Esophagus squamous epithelium (tissue), 5 donors: ENCODE measurements at regions not wholly inside any gene's neighbourhood (a gene's known extent, or its start where the extent isn't known, plus 50 kb on each side); places are given as distances from the start of the nearest gene placed in this dataset.

ENCODE experiments used
- DNase-seq: peaks from one replicate; lab custom pipeline; 2025; lab: John Stamatoyannopoulos, UW
- H3K27ac ChIP-seq, 4 donors: fragments of 200-600 bp; sonication (generic); one replicate each; pipeline ENCODE4 v1.5.1; 2016 to 2019; ENCODE audit warnings: mild to moderate bottlenecking in 1 of 4
- H3K27me3 ChIP-seq, 4 donors: fragments of 200-600 bp; sonication (generic); 1 replicate in 3 of 4; 2 replicates in 1 of 4; pipeline versions ENCODE4 v1.5.1 to v1.6.0; 2017 to 2021; ENCODE audit warnings: antibody characterized with exemption in 1 of 4
- H3K36me3 ChIP-seq, 3 donors: fragments of 200-600 bp; sonication (generic); one replicate each; pipeline ENCODE4 v1.5.1; 2016 to 2019
- H3K4me1 ChIP-seq, 3 donors: fragments of 200-600 bp; sonication (generic); one replicate each; pipeline ENCODE4 v1.5.1; 2017 to 2019
- H3K4me3 ChIP-seq, 4 donors: fragments of 200-600 bp; sonication (generic); 1 replicate in 3 of 4; 2 replicates in 1 of 4; pipeline ENCODE4 v1.5.1; 2016 to 2019; ENCODE audit warnings: mild to moderate bottlenecking in 2 of 4, moderate library complexity in 1 of 4
- H3K9me3 ChIP-seq, 3 donors: fragments of 200-600 bp; sonication (generic); one replicate each; pipeline ENCODE4 v1.5.1; 2016 to 2019
- CTCF ChIP-seq, 6 experiments: fragments of 450-650 bp in 4 of 6; fragments of 200-600 bp in 2 of 6; sonication (generic) in 2 of 6; IDR thresholded peaks; one replicate each; pipeline ENCODE4 v1.5.1; 2016 to 2019; ENCODE audit warnings: antibody characterized with exemption in 6 of 6, mild to moderate bottlenecking in 4 of 6, moderate library complexity in 4 of 6
- POLR2A ChIP-seq, 4 donors: fragments of 450-650 bp; IDR thresholded peaks; one replicate each; pipeline ENCODE4 v1.6.1; 2017; ENCODE audit warnings: antibody characterized with exemption in 4 of 4, mild to moderate bottlenecking in 4 of 4, moderate library complexity in 3 of 4
- WGBS, 2 donors: methylation state at CpG; one replicate each; pipeline ENCODE4 v1.1.5; 2018; 5-methylcytosine and 5-hydroxymethylcytosine counted together
- intact Hi-C: fragments of 100-400 bp; cut with DNase I; formaldehyde crosslinking; loops from one replicate; pipeline ENCODE4 v1.15.0; 2022
- donor health status: DM: yes; HTN: yes; CAD: no.

- Histone ChIP-seq H3K9me3 (no peaks in the 10 kb centered on the region), H3K36me3 (no peaks in the 10 kb centered on the region), H3K27ac (no peak overlapping the region), H3K27me3 (no peaks in the 10 kb centered on the region), H3K4me1 (no peaks in the 10 kb centered on the region), H3K4me3 (no peak overlapping the region)
- no peak for DNase-seq
- intact Hi-C loops, result no loop called here
- TF ChIP-seq POLR2A (IDR thresholded peaks at IDR 0.05), result no peak
- no peak for TF ChIP-seq CTCF (IDR thresholded peaks at IDR 0.05)
- 40 to 70% methylated on average over 5 of the region's 5 CpGs for WGBS, 2 donors
These were observed 122.4 kb upstream of the FGF10 start for GRCh38 chr5:44511596-44511995.

- H3K27me3 ChIP-seq, result no peaks in the 10 kb centered on the region
- DNase-seq, result no peak
- H3K4me3 ChIP-seq, result no peak overlapping the region
- 8 to 19% methylated on average over 3 of the region's 3 CpGs for WGBS, 2 donors
- TF ChIP-seq POLR2A (IDR thresholded peaks at IDR 0.05), result no peak
- no peak for TF ChIP-seq CTCF (IDR thresholded peaks at IDR 0.05)
- H3K36me3 ChIP-seq, result no peaks in the 10 kb centered on the region
- no peaks in the 10 kb centered on the region for H3K9me3 ChIP-seq
- H3K27ac ChIP-seq, result no peak overlapping the region
- intact Hi-C loops, result no loop called here
- H3K4me1 ChIP-seq, result no peaks in the 10 kb centered on the region
These were observed 117.3 kb upstream of the FGF10 start for GRCh38 chr5:44506561-44506960.

GRCh38 chr5:44499381-44499780 lies 110.2 kb upstream of the FGF10 start:
- Histone ChIP-seq H3K27ac (no peak overlapping the region), H3K9me3 (no peaks in the 10 kb centered on the region), H3K36me3 (no peaks in the 10 kb centered on the region), H3K4me1 (no peaks in the 10 kb centered on the region), H3K27me3 (no peaks in the 10 kb centered on the region), H3K4me3 (no peak overlapping the region)
- 44 to 70% methylated on average over 1 of the region's 1 CpG for WGBS, 2 donors
- DNase-seq, result no peak
- intact Hi-C loops, result no loop called here
- TF ChIP-seq POLR2A (IDR thresholded peaks at IDR 0.05), result no peak
- no peak for TF ChIP-seq CTCF (IDR thresholded peaks at IDR 0.05)

GRCh38 chr5:44497606-44498005 lies 108.4 kb upstream of the FGF10 start:
- intact Hi-C loops, result no loop called here
- Histone ChIP-seq H3K9me3 (no peaks in the 10 kb centered on the region), H3K27me3 (no peaks in the 10 kb centered on the region), H3K27ac (no peak overlapping the region), H3K4me3 (no peak overlapping the region), H3K4me1 (no peaks in the 10 kb centered on the region), H3K36me3 (no peaks in the 10 kb centered on the region)
- DNase-seq, result no peak
- TF ChIP-seq CTCF (IDR thresholded peaks at IDR 0.05), result no peak
- no peak for TF ChIP-seq POLR2A (IDR thresholded peaks at IDR 0.05)
- 50 to 79% methylated on average over 1 of the region's 1 CpG for WGBS, 2 donors

GRCh38 chr5:44495280-44495679 lies 106.1 kb upstream of the FGF10 start:
- DNase-seq, result no peak
- Histone ChIP-seq H3K9me3 (peaks cover 0 to 3% (median 0%) of the 10 kb centered on the region in 3 donors), H3K4me3 (no peak overlapping the region), H3K36me3 (no peaks in the 10 kb centered on the region), H3K27ac (no peak overlapping the region), H3K27me3 (no peaks in the 10 kb centered on the region), H3K4me1 (no peaks in the 10 kb centered on the region)
- WGBS, 2 donors, result 68 to 78% methylated on average over 1 of the region's 1 CpG
- intact Hi-C loops, result no loop called here
- no peak for TF ChIP-seq POLR2A (IDR thresholded peaks at IDR 0.05)
- TF ChIP-seq CTCF (IDR thresholded peaks at IDR 0.05), result no peak
